GM12878 (cell line): ENCODE measurements at regions not wholly inside any gene's neighbourhood (a gene's known extent, or its start where the extent isn't known, plus 50 kb on each side); places are given as distances from the start of the nearest gene placed in this dataset.

Experiments used
- ATAC-seq: fragments of 200-7000 bp; cut with Tn5 transposase; 3 replicates; pipeline ENCODE4 v1.9.1; 2020; ENCODE audit warnings: mild to moderate bottlenecking, moderate library complexity
- BruUV-seq: library from RNA; stranded (reverse); fragments of 400-500 nt; replicated peaks from 2 replicates; lab custom pipeline; 2021; lab: Mats Ljungman, UMichigan
- CTCF ChIA-PET: fragments of 300-600 bp; sonication (Branson Sonifier 250); formaldehyde crosslinking; extraction: SDS; loops from one replicate; lab custom pipeline; 2021; ENCODE audit warnings: inconsistent platforms; lab: Yijun Ruan, JAX
- POLR2A ChIA-PET: fragments of 350-600 bp; formaldehyde crosslinking; extraction: SDS; loops from one replicate; lab custom pipeline; 2021; ENCODE audit warnings: inconsistent platforms; lab: Charles Lee
- RAD21 ChIA-PET: fragments of 300-600 bp; sonication (Branson Sonifier 250); formaldehyde crosslinking; loops from one replicate; lab custom pipeline; 2023; ENCODE audit warnings: antibody characterized with exemption; ENCODE audit not compliant: unreplicated experiment; lab: Charles Lee
- SMC1A ChIA-PET: fragments of 300-600 bp; sonication (Branson Sonifier 250); formaldehyde crosslinking; loops from one replicate; lab custom pipeline; 2023; ENCODE audit not compliant: unreplicated experiment, uncharacterized antibody; lab: Charles Lee
- DNase-seq: peaks from one replicate; pipeline ENCODE4 v3.0.0-alpha.2; 2011; ENCODE audit warnings: low read depth, low spot score
- FAIRE-seq: peaks from 3 replicates; lab custom pipeline; 2011; peaks lifted over from hg19 to GRCh38; lab: Jason Lieb, UNC
- H2AFZ ChIP-seq: 2 replicates; pipeline ENCODE4 v1.6.0; 2011; ENCODE audit warnings: low read depth, low read length, control low read depth; ENCODE audit not compliant: control insufficient read depth
- H3K27ac ChIP-seq: 2 replicates; pipeline ENCODE4 v1.5.1; 2011; ENCODE audit warnings: control low read depth; ENCODE audit not compliant: control insufficient read depth, insufficient read depth
- H3K27me3 ChIP-seq, 2 experiments: replicated peaks in 1 of 2; 2 replicates each; pipeline versions ENCODE4 v1.6.0 to v1.6.1; 2011; ENCODE audit warnings: low read length in 1 of 2; ENCODE audit not compliant: control insufficient read depth in 2 of 2, insufficient read depth in 2 of 2
- H3K36me3 ChIP-seq, 2 experiments: 2 replicates each; pipeline ENCODE4 v1.5.1; 2011; ENCODE audit warnings: low read length in 1 of 2; ENCODE audit not compliant: control insufficient read depth in 2 of 2, insufficient read depth in 2 of 2
- H3K4me1 ChIP-seq: 2 replicates; pipeline ENCODE4 v1.6.1; 2011; ENCODE audit warnings: mild to moderate bottlenecking, low read length, moderate library complexity, mixed read lengths; ENCODE audit not compliant: control insufficient read depth, insufficient read depth
- H3K4me2 ChIP-seq: 2 replicates; pipeline ENCODE4 v1.6.0; 2011; ENCODE audit warnings: control low read depth; ENCODE audit not compliant: control insufficient read depth, insufficient read depth
- H3K4me3 ChIP-seq: fragments of 200-600 bp; sonication (generic); 2 replicates; pipeline ENCODE4 v1.5.1; 2016
- H3K79me2 ChIP-seq: 2 replicates; pipeline ENCODE4 v1.6.0; 2011; ENCODE audit warnings: low read length; ENCODE audit not compliant: control insufficient read depth, insufficient read depth
- H3K9ac ChIP-seq: 2 replicates; pipeline ENCODE4 v1.8.0; 2011; ENCODE audit warnings: low read length, control low read depth, mixed read lengths; ENCODE audit not compliant: control insufficient read depth, insufficient read depth
- H3K9me3 ChIP-seq: replicated peaks from 3 replicates; pipeline ENCODE4 v1.5.1; 2011; ENCODE audit warnings: mild to moderate bottlenecking, low read length; ENCODE audit not compliant: control insufficient read depth, insufficient read depth
- H4K20me1 ChIP-seq: 2 replicates; pipeline ENCODE4 v1.6.0; 2011; ENCODE audit not compliant: control insufficient read depth, insufficient read depth
- CREB1 ChIP-seq: IDR thresholded peaks from 2 replicates; pipeline ENCODE4 v1.6.1; 2012; ENCODE audit warnings: low read depth, mild to moderate bottlenecking, inconsistent platforms
- HDGF ChIP-seq: fragments of 450-650 bp; IDR thresholded peaks from 2 replicates; pipeline ENCODE4 v1.6.1; 2016; ENCODE audit warnings: antibody characterized with exemption
- RB1 ChIP-seq: fragments of 450-650 bp; formaldehyde crosslinking; IDR thresholded peaks from 2 replicates; pipeline ENCODE4 v1.6.1; 2017; ENCODE audit warnings: mild to moderate bottlenecking, borderline replicate concordance
- SPI1 ChIP-seq: IDR thresholded peaks from 2 replicates; pipeline ENCODE4 v1.6.1; 2011; ENCODE audit warnings: low read depth, mild to moderate bottlenecking, low read length, moderate library complexity, borderline replicate concordance; ENCODE audit not compliant: insufficient read depth
- STAT3 ChIP-seq: IDR thresholded peaks from 2 replicates; pipeline ENCODE4 v1.6.1; 2011; ENCODE audit warnings: low read depth, low read length, improper control_type of control experiment
- in situ Hi-C: fragments of 300-500 bp; cut with MboI; formaldehyde crosslinking; loops from 9 replicates; pipeline ENCODE4 v1.14.3; 2018; ENCODE audit warnings: mixed read lengths
- intact Hi-C: fragments of 100-400 bp; cut with micrococcal nuclease; formaldehyde crosslinking; loops from one replicate; pipeline ENCODE4 v1.14.2; 2022; ENCODE audit not compliant: unreplicated experiment
- TF ChIP-seq, protein P1 (sequence below): fragments of 450-650 bp; IDR thresholded peaks from 2 replicates; pipeline ENCODE4 v1.6.1; 2017; ENCODE audit warnings: mild to moderate bottlenecking, moderate library complexity
- TF ChIP-seq, protein P2 (sequence below): fragments of 450-650 bp; IDR thresholded peaks from 2 replicates; pipeline ENCODE4 v1.6.1; 2017; ENCODE audit warnings: low read depth, mild to moderate bottlenecking, moderate library complexity

GRCh38 chr3:152094406-152094805 is 174.3 kb upstream of the MBNL1 start:
- Histone ChIP-seq H3K27me3 (no peaks in the 10 kb centered on the region), H2AFZ (no peak overlapping the region), H3K36me3 (no peaks in the 10 kb centered on the region), H3K4me2 (no peak overlapping the region), H4K20me1 (no peaks in the 10 kb centered on the region), H3K9me3 (no peaks in the 10 kb centered on the region; the same call in 2 of the 3 replicates), H3K4me1 (no peaks in the 10 kb centered on the region), H3K4me3 (no peak overlapping the region), H3K79me2 (no peaks in the 10 kb centered on the region), H3K9ac (no peak overlapping the region), H3K27ac (no peak overlapping the region)
- FAIRE-seq, result no peak
- SMC1A ChIA-PET, result interaction anchor here (0.8 kb wide), 1 partner anchor 350 kb away, joined by 3 read pairs; no protein-coding TSS in a partner anchor
- CTCF ChIA-PET, result interaction anchor here (1.5 kb wide), 1 partner anchor 9 kb away, joined by 3 read pairs; no protein-coding TSS in a partner anchor
- RAD21 ChIA-PET, result no interaction called here
- no peak for DNase-seq
- no TSS peak for BruUV-seq
- in situ Hi-C loops, result no loop called here
- TF ChIP-seq HDGF, result no peak
- TF ChIP-seq, protein P1, sequence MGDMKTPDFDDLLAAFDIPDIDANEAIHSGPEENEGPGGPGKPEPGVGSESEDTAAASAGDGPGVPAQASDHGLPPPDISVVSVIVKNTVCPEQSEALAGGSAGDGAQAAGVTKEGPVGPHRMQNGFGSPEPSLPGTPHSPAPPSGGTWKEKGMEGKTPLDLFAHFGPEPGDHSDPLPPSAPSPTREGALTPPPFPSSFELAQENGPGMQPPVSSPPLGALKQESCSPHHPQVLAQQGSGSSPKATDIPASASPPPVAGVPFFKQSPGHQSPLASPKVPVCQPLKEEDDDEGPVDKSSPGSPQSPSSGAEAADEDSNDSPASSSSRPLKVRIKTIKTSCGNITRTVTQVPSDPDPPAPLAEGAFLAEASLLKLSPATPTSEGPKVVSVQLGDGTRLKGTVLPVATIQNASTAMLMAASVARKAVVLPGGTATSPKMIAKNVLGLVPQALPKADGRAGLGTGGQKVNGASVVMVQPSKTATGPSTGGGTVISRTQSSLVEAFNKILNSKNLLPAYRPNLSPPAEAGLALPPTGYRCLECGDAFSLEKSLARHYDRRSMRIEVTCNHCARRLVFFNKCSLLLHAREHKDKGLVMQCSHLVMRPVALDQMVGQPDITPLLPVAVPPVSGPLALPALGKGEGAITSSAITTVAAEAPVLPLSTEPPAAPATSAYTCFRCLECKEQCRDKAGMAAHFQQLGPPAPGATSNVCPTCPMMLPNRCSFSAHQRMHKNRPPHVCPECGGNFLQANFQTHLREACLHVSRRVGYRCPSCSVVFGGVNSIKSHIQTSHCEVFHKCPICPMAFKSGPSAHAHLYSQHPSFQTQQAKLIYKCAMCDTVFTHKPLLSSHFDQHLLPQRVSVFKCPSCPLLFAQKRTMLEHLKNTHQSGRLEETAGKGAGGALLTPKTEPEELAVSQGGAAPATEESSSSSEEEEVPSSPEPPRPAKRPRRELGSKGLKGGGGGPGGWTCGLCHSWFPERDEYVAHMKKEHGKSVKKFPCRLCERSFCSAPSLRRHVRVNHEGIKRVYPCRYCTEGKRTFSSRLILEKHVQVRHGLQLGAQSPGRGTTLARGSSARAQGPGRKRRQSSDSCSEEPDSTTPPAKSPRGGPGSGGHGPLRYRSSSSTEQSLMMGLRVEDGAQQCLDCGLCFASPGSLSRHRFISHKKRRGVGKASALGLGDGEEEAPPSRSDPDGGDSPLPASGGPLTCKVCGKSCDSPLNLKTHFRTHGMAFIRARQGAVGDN, result no peak
- no peak for TF ChIP-seq STAT3
- TF ChIP-seq SPI1, result no peak
- TF ChIP-seq RB1, result no peak
- no peak for TF ChIP-seq CREB1
- TF ChIP-seq, protein P2, sequence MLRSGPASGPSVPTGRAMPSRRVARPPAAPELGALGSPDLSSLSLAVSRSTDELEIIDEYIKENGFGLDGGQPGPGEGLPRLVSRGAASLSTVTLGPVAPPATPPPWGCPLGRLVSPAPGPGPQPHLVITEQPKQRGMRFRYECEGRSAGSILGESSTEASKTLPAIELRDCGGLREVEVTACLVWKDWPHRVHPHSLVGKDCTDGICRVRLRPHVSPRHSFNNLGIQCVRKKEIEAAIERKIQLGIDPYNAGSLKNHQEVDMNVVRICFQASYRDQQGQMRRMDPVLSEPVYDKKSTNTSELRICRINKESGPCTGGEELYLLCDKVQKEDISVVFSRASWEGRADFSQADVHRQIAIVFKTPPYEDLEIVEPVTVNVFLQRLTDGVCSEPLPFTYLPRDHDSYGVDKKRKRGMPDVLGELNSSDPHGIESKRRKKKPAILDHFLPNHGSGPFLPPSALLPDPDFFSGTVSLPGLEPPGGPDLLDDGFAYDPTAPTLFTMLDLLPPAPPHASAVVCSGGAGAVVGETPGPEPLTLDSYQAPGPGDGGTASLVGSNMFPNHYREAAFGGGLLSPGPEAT, result no peak
- intact Hi-C loops, result no loop called here
- POLR2A ChIA-PET, result no interaction called here
- no peak for ATAC-seq
